NT2/D1 (cell line): ENCODE measurements at regions not wholly inside any gene's neighbourhood (a gene's known extent, or its start where the extent isn't known, plus 50 kb on each side); places are given as distances from the start of the nearest gene placed in this dataset.

ENCODE experiments used
- DNase-seq: peaks from one replicate; pipeline ENCODE4 v3.0.0-alpha.2; 2011; ENCODE audit warnings: low read depth, low spot score
- H3K27me3 ChIP-seq: 2 replicates; pipeline ENCODE4 v1.6.0; 2011; ENCODE audit warnings: mild to moderate bottlenecking; ENCODE audit not compliant: insufficient read length, insufficient read depth
- H3K36me3 ChIP-seq: 2 replicates; pipeline ENCODE4 v1.6.1; 2011; ENCODE audit warnings: mild to moderate bottlenecking, low read length, mixed read lengths; ENCODE audit not compliant: insufficient read depth, insufficient read length
- H3K4me1 ChIP-seq: 2 replicates; pipeline ENCODE4 v1.5.1; 2011; ENCODE audit not compliant: insufficient read depth, insufficient read length
- H3K4me3 ChIP-seq: 2 replicates; pipeline ENCODE4 v1.5.1; 2011; ENCODE audit warnings: low read depth; ENCODE audit not compliant: insufficient read length
- H3K9ac ChIP-seq: 2 replicates; pipeline ENCODE4 v1.6.0; 2011; ENCODE audit warnings: low read depth; ENCODE audit not compliant: insufficient read length
- H3K9me3 ChIP-seq: 2 replicates; pipeline ENCODE4 v1.5.1; 2011; ENCODE audit warnings: mild to moderate bottlenecking, low read length; ENCODE audit not compliant: insufficient read depth
- SUZ12 ChIP-seq: IDR thresholded peaks from 2 replicates; pipeline ENCODE4 v1.6.1; 2011; ENCODE audit not compliant: insufficient read length, insufficient read depth; ENCODE audit errors: extremely low read depth
- YY1 ChIP-seq: IDR thresholded peaks from 2 replicates; pipeline ENCODE4 v1.6.1; 2011; ENCODE audit not compliant: insufficient read length, insufficient read depth
- ZNF274 ChIP-seq: IDR thresholded peaks from 2 replicates; pipeline ENCODE4 v1.6.1; 2011; ENCODE audit warnings: mild to moderate bottlenecking, low read depth, low read length

- no peak overlapping the region for H3K4me3 ChIP-seq
- no peaks in the 10 kb centered on the region for H3K4me1 ChIP-seq
- no peaks in the 10 kb centered on the region for H3K27me3 ChIP-seq
- no peak overlapping the region for H3K9ac ChIP-seq
- H3K9me3 ChIP-seq: no peaks in the 10 kb centered on the region
- no peak for TF ChIP-seq ZNF274
- TF ChIP-seq YY1: no peak
- no peak for TF ChIP-seq SUZ12
- no peak for DNase-seq
- no peaks in the 10 kb centered on the region for H3K36me3 ChIP-seq
Observed at GRCh38 chr7:51785171-51785570, 468.6 kb upstream of the COBL start.

- no peak for TF ChIP-seq SUZ12
- TF ChIP-seq ZNF274: no peak
- TF ChIP-seq YY1: no peak
- Histone ChIP-seq H3K4me3 (no peak overlapping the region), H3K27me3 (no peaks in the 10 kb centered on the region), H3K4me1 (no peaks in the 10 kb centered on the region), H3K9ac (no peak overlapping the region), H3K9me3 (no peaks in the 10 kb centered on the region), H3K36me3 (no peaks in the 10 kb centered on the region)
- no peak for DNase-seq
Observed at GRCh38 chr7:51783241-51783640, 466.6 kb upstream of the COBL start.

GRCh38 chr7:51778121-51778520, 461.5 kb upstream of the COBL start:
- Histone ChIP-seq H3K27me3 (no peaks in the 10 kb centered on the region), H3K9me3 (no peaks in the 10 kb centered on the region), H3K4me1 (no peaks in the 10 kb centered on the region), H3K36me3 (no peaks in the 10 kb centered on the region), H3K4me3 (no peak overlapping the region), H3K9ac (no peak overlapping the region)
- TF ChIP-seq ZNF274: no peak
- no peak for TF ChIP-seq SUZ12
- no peak for TF ChIP-seq YY1
- DNase-seq: no peak

GRCh38 chr7:51774178-51774577, 457.6 kb upstream of the COBL start:
- no peaks in the 10 kb centered on the region for H3K4me1 ChIP-seq
- TF ChIP-seq SUZ12 (no peak), YY1 (no peak), ZNF274 (no peak)
- DNase-seq: peak; percentile 9

GRCh38 chr7:51772190-51772589, 455.6 kb upstream of the COBL start:
- no peaks in the 10 kb centered on the region for H3K36me3 ChIP-seq
- H3K4me1 ChIP-seq: no peaks in the 10 kb centered on the region
- H3K4me3 ChIP-seq: no peak overlapping the region
- H3K9ac ChIP-seq: no peak overlapping the region
- H3K27me3 ChIP-seq: no peaks in the 10 kb centered on the region
- no peaks in the 10 kb centered on the region for H3K9me3 ChIP-seq
- TF ChIP-seq YY1: no peak
- TF ChIP-seq ZNF274: no peak
- no peak for TF ChIP-seq SUZ12
- no peak for DNase-seq

More at GRCh38 chr7:51774178-51774577, 457.6 kb upstream of the COBL start:
- H3K4me3 ChIP-seq: no peak overlapping the region
- no peaks in the 10 kb centered on the region for H3K27me3 ChIP-seq
- H3K9ac ChIP-seq: no peak overlapping the region
- H3K9me3 ChIP-seq: no peaks in the 10 kb centered on the region
- H3K36me3 ChIP-seq: no peaks in the 10 kb centered on the region

DNA sequence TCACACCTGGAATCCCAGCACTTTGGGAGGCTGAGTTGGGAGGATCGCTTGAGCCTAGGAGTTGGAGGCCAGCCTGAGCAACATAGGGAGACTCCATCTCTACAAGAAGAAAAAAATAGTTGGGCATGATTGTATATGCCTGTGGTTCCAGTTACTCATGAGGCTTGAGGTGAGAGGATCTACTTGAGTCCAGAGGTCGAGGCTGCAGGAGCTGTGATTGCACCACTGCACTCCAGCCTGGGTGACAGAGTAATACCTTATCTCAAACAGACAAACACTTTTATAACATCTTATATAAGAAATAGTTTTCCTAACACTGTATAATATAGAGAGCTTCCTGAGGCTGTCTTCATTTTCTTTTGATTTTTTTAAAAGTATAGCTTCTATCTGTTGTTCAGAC, 448.4 kb upstream of the COBL start:
- no peak overlapping the region for H3K9ac ChIP-seq
- no peaks in the 10 kb centered on the region for H3K4me1 ChIP-seq
- H3K36me3 ChIP-seq: no peaks in the 10 kb centered on the region
- no peaks in the 10 kb centered on the region for H3K9me3 ChIP-seq
- no peak overlapping the region for H3K4me3 ChIP-seq
- no peak for DNase-seq
- no peak for TF ChIP-seq YY1
- no peak for TF ChIP-seq SUZ12
- TF ChIP-seq ZNF274: no peak
- no peaks in the 10 kb centered on the region for H3K27me3 ChIP-seq

DNA sequence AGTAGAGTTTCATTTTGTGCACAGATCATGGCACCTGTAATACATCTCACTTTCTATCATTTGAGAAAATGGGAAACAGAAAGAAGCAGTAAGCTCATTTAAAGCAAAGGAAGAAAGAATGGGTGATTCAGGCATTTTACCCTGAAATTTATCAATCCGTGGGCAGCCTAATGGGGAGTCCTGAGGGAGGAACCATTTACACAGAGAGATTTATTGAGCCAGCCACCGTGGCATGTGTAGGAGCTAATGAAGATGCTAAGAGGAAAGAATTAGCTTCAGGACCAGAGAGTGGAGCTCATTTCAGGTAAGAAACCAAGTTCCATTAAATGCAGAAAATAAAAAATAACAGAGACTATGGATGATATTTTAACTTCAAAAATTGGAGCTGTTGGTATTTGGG, 443.4 kb upstream of the COBL start:
- H3K4me1 ChIP-seq: no peaks in the 10 kb centered on the region
- DNase-seq: no peak
- H3K27me3 ChIP-seq: no peaks in the 10 kb centered on the region
- H3K4me3 ChIP-seq: no peak overlapping the region
- H3K9me3 ChIP-seq: no peaks in the 10 kb centered on the region
- no peak for TF ChIP-seq ZNF274
- TF ChIP-seq SUZ12: no peak
- TF ChIP-seq YY1: no peak
- H3K9ac ChIP-seq: no peak overlapping the region
- H3K36me3 ChIP-seq: no peaks in the 10 kb centered on the region
